ENCODE measurements at regions not wholly inside any gene's neighbourhood (a gene's known extent, or its start where the extent isn't known, plus 50 kb on each side); places are given as distances from the start of the nearest gene placed in this dataset.

DNA sequence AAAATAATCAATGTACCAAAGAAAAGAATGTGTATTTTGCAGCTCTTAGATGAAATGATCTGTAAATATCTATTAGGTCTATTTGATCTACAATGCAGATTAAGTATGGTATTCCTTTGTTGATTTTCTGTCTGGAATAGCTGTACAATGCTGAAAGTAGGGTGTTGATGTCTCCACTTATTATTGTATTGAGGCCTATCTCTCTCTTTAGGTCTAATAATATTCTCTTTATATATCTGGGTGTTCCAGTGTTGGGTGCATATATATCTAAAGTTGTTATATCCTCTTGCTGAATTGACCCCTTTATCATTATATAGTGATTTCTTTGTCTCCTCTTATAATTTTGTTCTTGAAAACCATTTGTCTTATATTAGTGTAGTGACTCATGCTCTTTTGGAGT is 885.5 kb upstream of the FOXG1 start:
- TF ChIP-seq, protein P1, sequence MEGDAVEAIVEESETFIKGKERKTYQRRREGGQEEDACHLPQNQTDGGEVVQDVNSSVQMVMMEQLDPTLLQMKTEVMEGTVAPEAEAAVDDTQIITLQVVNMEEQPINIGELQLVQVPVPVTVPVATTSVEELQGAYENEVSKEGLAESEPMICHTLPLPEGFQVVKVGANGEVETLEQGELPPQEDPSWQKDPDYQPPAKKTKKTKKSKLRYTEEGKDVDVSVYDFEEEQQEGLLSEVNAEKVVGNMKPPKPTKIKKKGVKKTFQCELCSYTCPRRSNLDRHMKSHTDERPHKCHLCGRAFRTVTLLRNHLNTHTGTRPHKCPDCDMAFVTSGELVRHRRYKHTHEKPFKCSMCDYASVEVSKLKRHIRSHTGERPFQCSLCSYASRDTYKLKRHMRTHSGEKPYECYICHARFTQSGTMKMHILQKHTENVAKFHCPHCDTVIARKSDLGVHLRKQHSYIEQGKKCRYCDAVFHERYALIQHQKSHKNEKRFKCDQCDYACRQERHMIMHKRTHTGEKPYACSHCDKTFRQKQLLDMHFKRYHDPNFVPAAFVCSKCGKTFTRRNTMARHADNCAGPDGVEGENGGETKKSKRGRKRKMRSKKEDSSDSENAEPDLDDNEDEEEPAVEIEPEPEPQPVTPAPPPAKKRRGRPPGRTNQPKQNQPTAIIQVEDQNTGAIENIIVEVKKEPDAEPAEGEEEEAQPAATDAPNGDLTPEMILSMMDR (IDR thresholded peaks at IDR 0.05): no peak
- TF ChIP-seq EZH2 (IDR thresholded peaks at IDR 0.05; ENCODE audit: borderline replicate concordance, insufficient read depth, low read depth, low read length, poor library complexity, severe bottlenecking): no peak
